HCT116 (cell line): ENCODE measurements at regions not wholly inside any gene's neighbourhood (a gene's known extent, or its start where the extent isn't known, plus 50 kb on each side); places are given as distances from the start of the nearest gene placed in this dataset.

Experiments used
- ATAC-seq: fragments of 200-7000 bp; cut with Tn5 transposase; 2 replicates; pipeline ENCODE4 v1.9.1; 2020; ENCODE audit warnings: mild to moderate bottlenecking, moderate library complexity
- BruUV-seq: library from RNA; stranded (reverse); fragments of 400-500 nt; replicated peaks from 2 replicates; lab custom pipeline; 2021; lab: Mats Ljungman, UMichigan
- CTCF ChIA-PET: fragments of 300-600 bp; sonication (Branson Sonifier 250); formaldehyde crosslinking; loops from one replicate; lab custom pipeline; 2021; ENCODE audit warnings: antibody characterized with exemption; lab: Charles Lee
- POLR2A ChIA-PET: fragments of 300-600, 350-600 bp; sonication (Branson Sonifier 250); formaldehyde crosslinking; loops from one replicate; lab custom pipeline; 2021; ENCODE audit warnings: antibody characterized with exemption; lab: Charles Lee
- RAD21 ChIA-PET, 2 experiments: fragments of 300-600 bp; sonication (Branson Sonifier 250); formaldehyde crosslinking; loops; one replicate each; lab custom pipeline; 2023; ENCODE audit warnings: low total read pairs in 2 of 2; ENCODE audit not compliant: uncharacterized antibody in 2 of 2, unreplicated experiment in 2 of 2, low non-redundant PET in 1 of 2; lab: Charles Lee
- DNase-seq: peaks from one replicate; pipeline ENCODE4 v3.0.0-alpha.2; 2010; ENCODE audit warnings: low read depth, low spot score
- H2AFZ ChIP-seq: fragments of 200-600 bp; shearing (Covaris generic), sonication (generic); 2 replicates; pipeline ENCODE4 v1.6.1; 2017; ENCODE audit warnings: low read depth, mixed run types, mixed read lengths, antibody characterized with exemption, low read length; ENCODE audit not compliant: poor library complexity, severe bottlenecking
- H3K27ac ChIP-seq: 2 replicates; pipeline ENCODE4 v1.5.1; 2012; ENCODE audit warnings: low read depth, low read length
- H3K27me3 ChIP-seq: fragments of 200-600 bp; sonication (generic); 2 replicates; pipeline ENCODE4 v1.6.1; 2016; ENCODE audit warnings: mixed run types, low read length, mixed read lengths; ENCODE audit not compliant: insufficient read depth
- H3K36me3 ChIP-seq, 2 experiments: fragments of 200-500 bp in 1 of 2; fragments of 200-600 bp in 1 of 2; sonication (Bioruptor generic) in 1 of 2; sonication (generic) in 1 of 2; 2 replicates each; pipeline versions ENCODE4 v1.5.1 to v1.6.1; 2014 to 2016; ENCODE audit warnings: low read length in 2 of 2, inconsistent platforms in 1 of 2, mixed read lengths in 1 of 2, mixed run types in 1 of 2; ENCODE audit not compliant: insufficient read depth in 2 of 2, control insufficient read depth in 1 of 2
- H3K4me1 ChIP-seq, 2 experiments: fragments of 200-600 bp in 1 of 2; sonication (generic) in 1 of 2; 2 replicates each; pipeline versions ENCODE4 v1.5.1 to v1.6.1; 2012 to 2017; ENCODE audit warnings: low read length in 2 of 2, inconsistent platforms in 1 of 2, mild to moderate bottlenecking in 1 of 2, mixed read lengths in 1 of 2, mixed run types in 1 of 2, moderate library complexity in 1 of 2; ENCODE audit not compliant: insufficient read depth in 2 of 2, control insufficient read depth in 1 of 2
- H3K4me2 ChIP-seq: fragments of 200-600 bp; sonication (generic); 2 replicates; pipeline ENCODE4 v1.6.1; 2017; ENCODE audit warnings: mixed run types, low read length, mixed read lengths
- H3K4me3 ChIP-seq, 2 experiments: fragments of 200-600 bp in 1 of 2; sonication (generic) in 1 of 2; replicated peaks in 1 of 2; 2 replicates each; pipeline ENCODE4 v1.5.1; 2011 to 2016; ENCODE audit warnings: low read length in 2 of 2, control low read depth in 1 of 2, low read depth in 1 of 2, mild to moderate bottlenecking in 1 of 2, mixed read lengths in 1 of 2, mixed run types in 1 of 2
- H3K79me2 ChIP-seq: fragments of 200-600 bp; sonication (generic); 2 replicates; pipeline ENCODE4 v1.6.1; 2017; ENCODE audit warnings: mild to moderate bottlenecking, mixed run types, low read length, moderate library complexity, mixed read lengths; ENCODE audit not compliant: insufficient read depth
- H3K9ac ChIP-seq: fragments of 200-600 bp; sonication (generic); 2 replicates; pipeline ENCODE4 v1.6.1; 2016; ENCODE audit warnings: low read length, mixed read lengths
- H3K9me2 ChIP-seq: fragments of 200-600 bp; sonication (generic), shearing (Covaris generic); 2 replicates; pipeline ENCODE4 v1.6.1; 2017; ENCODE audit warnings: mixed run types, mild to moderate bottlenecking, moderate library complexity; ENCODE audit not compliant: insufficient read depth
- H3K9me3 ChIP-seq, 2 experiments: fragments of 200-500 bp in 1 of 2; fragments of 200-600 bp in 1 of 2; sonication (Bioruptor generic) in 1 of 2; sonication (generic) in 1 of 2; 2 replicates each; pipeline ENCODE4 v1.6.1; 2014 to 2017; ENCODE audit warnings: low read length in 2 of 2, mixed read lengths in 2 of 2, inconsistent platforms in 1 of 2, low read depth in 1 of 2, mild to moderate bottlenecking in 1 of 2, mixed run types in 1 of 2, moderate library complexity in 1 of 2; ENCODE audit not compliant: control insufficient read depth in 1 of 2, insufficient read depth in 1 of 2
- H4K20me1 ChIP-seq: fragments of 200-600 bp; sonication (generic), shearing (Covaris generic); 2 replicates; pipeline ENCODE4 v1.6.1; 2017; ENCODE audit warnings: mixed run types, mild to moderate bottlenecking, moderate library complexity; ENCODE audit not compliant: insufficient read depth
- CBX3 ChIP-seq: IDR thresholded peaks from 2 replicates; pipeline ENCODE4 v1.6.1; 2012; ENCODE audit warnings: low read depth
- CTCF ChIP-seq, 3 experiments: fragments of 200-600 bp in 1 of 3; sonication (generic) in 1 of 3; IDR thresholded peaks in 2 of 3; conservative IDR thresholded peaks in 1 of 3; 2 replicates each; pipeline ENCODE4 v1.5.1; 2012 to 2017; ENCODE audit warnings: low read depth in 2 of 3, low read length in 2 of 3, antibody characterized with exemption in 1 of 3, borderline replicate concordance in 1 of 3, control low read depth in 1 of 3, mild to moderate bottlenecking in 1 of 3, mixed read lengths in 1 of 3, mixed run types in 1 of 3, moderate library complexity in 1 of 3; ENCODE audit not compliant: insufficient read depth in 1 of 3
- ELF1 ChIP-seq: IDR thresholded peaks from 2 replicates; pipeline ENCODE4 v1.6.1; 2012; ENCODE audit warnings: low read depth, borderline replicate concordance
- EZH2 ChIP-seq: fragments of 200-600 bp; sonication (generic); IDR thresholded peaks from 2 replicates; pipeline ENCODE4 v1.6.1; 2017; ENCODE audit warnings: antibody characterized with exemption, mixed run types
- EZH2phosphoT487 ChIP-seq: fragments of 200-600 bp; IDR thresholded peaks from 2 replicates; pipeline ENCODE4 v1.6.1; 2018; ENCODE audit warnings: antibody characterized with exemption, borderline replicate concordance
- FOSL1 ChIP-seq: IDR thresholded peaks from 2 replicates; pipeline ENCODE4 v1.6.1; 2012; ENCODE audit warnings: low read depth
- JUND ChIP-seq: IDR thresholded peaks from 2 replicates; pipeline ENCODE4 v1.6.1; 2012
- POLR2A ChIP-seq: IDR thresholded peaks from 2 replicates; pipeline ENCODE4 v1.7.0; 2011; ENCODE audit warnings: borderline replicate concordance; ENCODE audit not compliant: insufficient read depth, insufficient read length; ENCODE audit errors: extremely low read depth
- REST ChIP-seq: IDR thresholded peaks from 2 replicates; pipeline ENCODE4 v1.6.1; 2012; ENCODE audit warnings: low read depth
- SRF ChIP-seq: IDR thresholded peaks from 2 replicates; pipeline ENCODE4 v1.6.1; 2012; ENCODE audit warnings: low read depth
- TCF7L2 ChIP-seq: IDR thresholded peaks from 2 replicates; pipeline ENCODE4 v1.7.0; 2011; ENCODE audit warnings: borderline replicate concordance, inconsistent platforms; ENCODE audit not compliant: insufficient read depth, insufficient read length; ENCODE audit errors: extremely low read depth
- YY1 ChIP-seq: IDR thresholded peaks from 2 replicates; pipeline ENCODE4 v1.6.1; 2011; ENCODE audit warnings: low read length, low read depth, moderate library complexity, mild to moderate bottlenecking; ENCODE audit not compliant: insufficient replicate concordance; ENCODE audit errors: extremely low read depth
- ZFX ChIP-seq: fragments of 450-650 bp; IDR thresholded peaks from 2 replicates; pipeline ENCODE4 v1.6.1; 2017
- ZNF274 ChIP-seq: fragments of 200-500 bp; sonication (Bioruptor generic); IDR thresholded peaks from 2 replicates; pipeline ENCODE4 v1.6.1; 2014; ENCODE audit warnings: mild to moderate bottlenecking, low read depth, low read length, inconsistent platforms
- intact Hi-C: fragments of 100-400 bp; cut with micrococcal nuclease; formaldehyde crosslinking; loops from 2 replicates; pipeline ENCODE4 v1.10.0; 2022

GRCh38 chr13:74966275-74966674 is 515.7 kb downstream of the TBC1D4 start (continued):
- TF ChIP-seq ELF1, result no peak

DNA sequence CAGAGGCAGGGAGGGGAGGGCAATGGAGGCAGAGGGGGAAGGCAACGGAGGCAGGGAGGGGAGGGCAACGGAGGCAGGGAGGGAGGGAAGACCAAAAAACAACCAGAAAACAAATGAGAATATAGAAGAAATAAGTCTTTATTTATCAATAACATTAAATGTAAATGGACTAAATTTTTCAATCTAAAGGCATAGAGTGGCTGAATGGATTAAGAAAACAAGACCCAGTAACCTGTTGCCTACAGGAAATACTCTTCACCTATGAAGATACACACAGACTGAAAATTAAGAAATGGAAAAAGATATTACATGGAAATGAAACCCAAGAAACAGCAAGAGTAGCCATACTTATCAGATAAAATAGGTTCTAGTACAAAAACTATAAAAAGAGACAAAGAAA is 536.3 kb downstream of the TBC1D4 start:
- H3K4me3 ChIP-seq, result no peak overlapping the region
- no peak overlapping the region for H2AFZ ChIP-seq
- RAD21 ChIA-PET, result no interaction called here
- no peak for DNase-seq
- H3K36me3 ChIP-seq, result no peaks in the 10 kb centered on the region
- intact Hi-C loops, result no loop called here
- POLR2A ChIA-PET, result no interaction called here
- no peaks in the 10 kb centered on the region for H3K79me2 ChIP-seq
- H3K9me2 ChIP-seq, result no peaks in the 10 kb centered on the region
- H3K27ac ChIP-seq, result no peak overlapping the region
- no peak for ATAC-seq
- no peak for TF ChIP-seq CBX3
- no peak for TF ChIP-seq REST
- no peak for TF ChIP-seq ELF1
- no peak for TF ChIP-seq ZFX
- TF ChIP-seq TCF7L2, result no peak
- TF ChIP-seq JUND, result no peak
- no peak for TF ChIP-seq EZH2
- TF ChIP-seq ZNF274, result no peak
- no peak for TF ChIP-seq SRF
- no peak for TF ChIP-seq CTCF (IDR thresholded peaks at IDR 0.05 in 2 of 3, conservative IDR thresholded peaks at IDR 0.05 in 1 of 3; ENCODE audit: borderline replicate concordance in 1 of 3, insufficient read depth in 1 of 3, low read depth in 2 of 3, low read length in 2 of 3)
- TF ChIP-seq POLR2A, result no peak
- TF ChIP-seq FOSL1, result no peak
- no peak for TF ChIP-seq YY1
- no peak for TF ChIP-seq EZH2phosphoT487
- no peak overlapping the region for H3K4me2 ChIP-seq
- CTCF ChIA-PET, result no interaction called here
- H3K27me3 ChIP-seq, result no peaks in the 10 kb centered on the region
- BruUV-seq, result no TSS peak
- H3K9me3 ChIP-seq, result peaks cover 0 to 7% of the 10 kb centered on the region in 2 experiments; a peak in 1 of 4 replicates
- no peak overlapping the region for H3K9ac ChIP-seq
- H3K4me1 ChIP-seq, result no peaks in the 10 kb centered on the region
- H4K20me1 ChIP-seq, result no peaks in the 10 kb centered on the region
